Mesodermal cell (in vitro differentiated cells): ENCODE measurements at regions not wholly inside any gene's neighbourhood (a gene's known extent, or its start where the extent isn't known, plus 50 kb on each side); places are given as distances from the start of the nearest gene placed in this dataset.

ENCODE experiments used
- H3K27ac ChIP-seq: 2 replicates; pipeline ENCODE4 v1.7.0; 2013; ENCODE audit warnings: mild to moderate bottlenecking, low read depth, low read length, moderate library complexity; ENCODE audit not compliant: severe bottlenecking
- H3K36me3 ChIP-seq: 2 replicates; pipeline ENCODE4 v1.7.1; 2013; ENCODE audit warnings: mild to moderate bottlenecking, low read length, moderate library complexity; ENCODE audit not compliant: control insufficient read depth, insufficient read depth
- H3K4me1 ChIP-seq: one replicate; pipeline ENCODE4 v1.7.1; 2013; ENCODE audit warnings: mild to moderate bottlenecking, low read length; ENCODE audit not compliant: insufficient read depth, control insufficient read depth, poor library complexity, severe bottlenecking
- H3K4me3 ChIP-seq: 2 replicates; pipeline ENCODE4 v1.7.0; 2013; ENCODE audit warnings: low read length, control low read depth, mild to moderate bottlenecking; ENCODE audit not compliant: insufficient read depth, poor library complexity, severe bottlenecking; ENCODE audit errors: extremely low read depth
- H3K9me3 ChIP-seq: 2 replicates; pipeline ENCODE4 v1.7.1; 2013; ENCODE audit warnings: mild to moderate bottlenecking, low read length, moderate library complexity; ENCODE audit not compliant: control insufficient read depth
- WGBS, 2 experiments: methylation state at CpG; one replicate each; pipeline ENCODE4 v1.1.5; 2013; ENCODE audit warnings: missing lambda C conversion rate in 2 of 2; ENCODE audit not compliant: insufficient coverage in 2 of 2; 5-methylcytosine and 5-hydroxymethylcytosine counted together

GRCh38 chr10:84994722-84995121, 666.3 kb downstream of the CCSER2 start:
- Histone ChIP-seq H3K9me3 (no peaks in the 10 kb centered on the region), H3K4me3 (no peak overlapping the region), H3K27ac (no peak overlapping the region), H3K36me3 (no peaks in the 10 kb centered on the region), H3K4me1 (no peaks in the 10 kb centered on the region)
- WGBS, 2 experiments = 94 to 100% methylated on average over 1 of the region's 1 CpG

DNA sequence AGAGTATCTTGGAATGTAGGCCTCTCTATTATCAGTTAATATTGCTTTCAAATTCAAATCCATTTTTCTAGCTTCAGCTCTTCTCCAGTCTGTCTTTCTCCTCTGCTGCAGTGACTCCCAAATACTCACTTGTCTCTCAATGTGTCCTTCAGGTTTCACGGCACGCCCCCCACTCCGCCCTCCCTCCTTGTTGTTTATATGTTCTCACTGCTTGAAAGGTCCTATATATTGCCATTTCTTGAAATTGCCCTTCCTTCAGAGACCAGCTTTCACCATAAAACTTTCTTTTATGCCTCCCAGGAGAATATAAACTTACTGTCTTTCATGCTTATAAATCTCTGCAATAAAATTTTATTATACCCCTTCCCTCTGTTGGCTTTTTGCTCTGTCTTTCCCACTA, 668.2 kb downstream of the CCSER2 start:
- no peaks in the 10 kb centered on the region for H3K4me1 ChIP-seq
- 81 to 100% methylated on average over 2 to 3 of the region's 3 CpGs for WGBS, 2 experiments
- H3K27ac ChIP-seq = no peak overlapping the region
- no peak overlapping the region for H3K4me3 ChIP-seq
- H3K36me3 ChIP-seq = no peaks in the 10 kb centered on the region
- no peaks in the 10 kb centered on the region for H3K9me3 ChIP-seq

DNA sequence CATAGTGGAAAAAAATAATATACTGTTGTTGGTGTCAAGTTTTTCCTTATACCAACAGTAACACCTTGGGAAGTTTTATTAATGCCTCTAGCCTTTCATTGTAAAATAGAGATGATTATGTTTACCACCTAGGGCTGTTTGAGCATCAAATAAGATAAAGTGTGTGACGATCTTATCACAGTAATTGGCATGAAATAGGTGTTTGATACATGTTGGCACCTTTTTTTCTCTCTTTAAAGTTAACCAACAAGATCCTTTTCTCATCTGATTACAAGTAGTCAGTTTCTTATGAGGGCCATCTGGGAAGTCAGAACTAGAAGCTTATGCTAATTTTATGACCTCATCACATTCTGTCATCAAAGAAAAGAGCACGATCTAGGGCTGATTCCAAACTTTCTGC, 669.5 kb downstream of the CCSER2 start:
- 50% methylated on average over 1 of the region's 2 CpGs; no CpG with 5 or more reads in 1 of the 2 experiments for WGBS, 2 experiments
- Histone ChIP-seq H3K27ac (no peak overlapping the region), H3K36me3 (no peaks in the 10 kb centered on the region), H3K9me3 (no peaks in the 10 kb centered on the region), H3K4me3 (no peak overlapping the region), H3K4me1 (no peaks in the 10 kb centered on the region)

GRCh38 chr10:84999929-85000328, 671.5 kb downstream of the CCSER2 start:
- Histone ChIP-seq H3K27ac (no peak overlapping the region), H3K9me3 (no peaks in the 10 kb centered on the region), H3K4me1 (no peaks in the 10 kb centered on the region), H3K4me3 (no peak overlapping the region), H3K36me3 (no peaks in the 10 kb centered on the region)
- WGBS, 2 experiments = 94 to 100% methylated on average over 2 of the region's 4 CpGs

GRCh38 chr10:85003083-85003482, 674.7 kb downstream of the CCSER2 start:
- WGBS, 2 experiments = no CpG with 5 or more reads among the region's 1 CpG
- Histone ChIP-seq H3K4me3 (no peak overlapping the region), H3K27ac (no peak overlapping the region), H3K36me3 (no peaks in the 10 kb centered on the region), H3K9me3 (no peaks in the 10 kb centered on the region), H3K4me1 (no peaks in the 10 kb centered on the region)

DNA sequence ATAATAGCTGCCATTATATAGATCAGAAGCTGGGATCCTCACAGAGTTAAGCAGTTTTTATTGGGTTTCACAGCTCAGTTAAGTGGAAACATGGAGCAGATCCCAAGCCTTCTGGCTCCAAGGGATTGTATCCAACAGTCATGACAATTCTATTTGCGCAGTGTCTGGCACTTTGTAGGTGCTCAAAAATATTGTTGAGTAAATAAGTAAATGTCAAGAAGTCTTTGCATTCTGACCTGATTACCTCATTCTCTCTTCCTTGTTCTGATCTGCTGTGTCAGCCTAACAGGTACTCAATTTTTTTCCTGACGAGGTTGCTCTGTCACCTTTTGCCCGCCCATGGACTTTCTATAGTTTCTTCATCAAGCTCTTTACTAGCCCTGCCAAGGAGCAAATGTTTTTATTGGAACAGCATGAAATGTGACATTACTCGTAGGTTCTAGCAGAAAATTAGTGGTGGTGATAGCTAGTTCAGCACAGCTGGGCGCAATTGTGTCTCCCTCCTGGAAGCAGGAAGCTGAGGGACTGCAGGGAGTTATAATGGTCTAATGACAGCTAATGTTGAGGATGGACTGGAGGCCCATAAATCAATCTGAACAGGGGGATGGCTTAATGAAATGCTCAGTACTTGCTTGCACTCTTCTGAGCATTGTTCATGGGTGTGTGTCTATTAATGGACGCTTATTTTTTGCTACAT, 680.2 kb downstream of the CCSER2 start:
- Histone ChIP-seq H3K36me3 (no peaks in the 10 kb centered on the region), H3K27ac (no peak overlapping the region), H3K9me3 (no peaks in the 10 kb centered on the region), H3K4me1 (no peaks in the 10 kb centered on the region), H3K4me3 (no peak overlapping the region)
- WGBS, 2 experiments = 75 to 84% methylated on average over 4 to 5 of the region's 6 CpGs

GRCh38 chr10:85012305-85012704, 683.9 kb downstream of the CCSER2 start:
- H3K27ac ChIP-seq = no peak overlapping the region
- H3K4me1 ChIP-seq = no peaks in the 10 kb centered on the region
- no peak overlapping the region for H3K4me3 ChIP-seq
- H3K9me3 ChIP-seq = no peaks in the 10 kb centered on the region
- WGBS, 2 experiments = no CpG with 5 or more reads among the region's 2 CpGs
- H3K36me3 ChIP-seq = no peaks in the 10 kb centered on the region

GRCh38 chr10:85026878-85027467, 698.6 kb downstream of the CCSER2 start:
- H3K27ac ChIP-seq = no peak overlapping the region
- H3K9me3 ChIP-seq = peaks cover 19% of the 10 kb centered on the region
- no peaks in the 10 kb centered on the region for H3K36me3 ChIP-seq
- no peaks in the 10 kb centered on the region for H3K4me1 ChIP-seq
- no peak overlapping the region for H3K4me3 ChIP-seq

DNA sequence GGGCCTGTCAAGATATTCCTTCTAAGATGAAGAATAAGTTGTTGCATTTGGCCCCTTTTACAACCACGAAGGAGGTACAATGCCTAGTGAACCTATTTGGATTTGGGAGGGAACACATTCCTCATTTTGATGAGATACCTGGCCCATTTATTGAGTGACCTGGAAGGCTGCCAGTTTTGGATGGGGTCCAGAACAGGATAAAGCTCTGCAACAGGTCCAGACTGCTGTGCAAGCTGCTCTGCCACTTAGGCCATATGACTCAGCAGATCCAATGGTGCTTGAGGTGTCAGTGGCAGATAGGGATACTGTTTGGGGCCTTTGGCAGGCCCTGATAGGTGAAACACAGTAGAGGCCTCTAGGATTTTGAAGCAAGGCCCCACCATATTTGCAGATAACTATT, 704.6 kb downstream of the CCSER2 start:
- Histone ChIP-seq H3K27ac (no peak overlapping the region), H3K36me3 (no peaks in the 10 kb centered on the region), H3K4me3 (no peak overlapping the region), H3K9me3 (peaks cover 9% of the 10 kb centered on the region), H3K4me1 (no peaks in the 10 kb centered on the region)
- WGBS, 2 experiments = 100% methylated on average over 1 of the region's 1 CpG; no CpG with 5 or more reads in 1 of the 2 experiments

- H3K9me3 ChIP-seq = no peaks in the 10 kb centered on the region
- 90 to 100% methylated on average over 1 to 2 of the region's 3 CpGs for whole genome bisulfite sequencing, 2 experiments
- H3K4me1 ChIP-seq = no peaks in the 10 kb centered on the region
- H3K36me3 ChIP-seq = no peaks in the 10 kb centered on the region
- H3K4me3 ChIP-seq = no peak overlapping the region
- H3K27ac ChIP-seq = no peak overlapping the region
Measured at GRCh38 chr10:85036661-85037060, 708.3 kb downstream of the CCSER2 start.

DNA sequence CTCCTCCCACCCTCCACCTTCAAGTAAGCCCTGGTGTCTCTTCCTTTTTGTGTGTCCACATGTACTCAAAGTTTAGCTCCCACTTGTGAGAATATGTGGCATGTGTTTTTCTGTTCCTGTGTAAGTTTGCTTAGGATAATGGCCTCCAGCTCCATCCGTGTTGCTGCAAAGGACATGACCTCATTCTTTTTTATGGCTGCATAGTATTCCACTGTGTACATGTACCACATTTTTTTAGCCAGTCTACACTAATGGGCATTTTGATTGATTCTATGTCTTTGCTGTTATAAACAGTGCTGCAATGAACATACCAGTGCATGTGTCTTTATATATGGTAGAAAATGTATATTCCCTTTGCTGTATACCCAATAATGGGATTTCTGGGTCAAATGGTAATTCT, 710.9 kb downstream of the CCSER2 start:
- H3K4me3 ChIP-seq = no peak overlapping the region
- no peaks in the 10 kb centered on the region for H3K4me1 ChIP-seq
- H3K36me3 ChIP-seq = no peaks in the 10 kb centered on the region
- no CpG with 5 or more reads among the region's 1 CpG for WGBS, 2 experiments
- no peaks in the 10 kb centered on the region for H3K9me3 ChIP-seq
- H3K27ac ChIP-seq = no peak overlapping the region
